HCT116 (cell line): ENCODE measurements at regions not wholly inside any gene's neighbourhood (a gene's known extent, or its start where the extent isn't known, plus 50 kb on each side); places are given as distances from the start of the nearest gene placed in this dataset.

ENCODE experiments used
- CTCF ChIP-seq, 3 experiments: fragments of 200-600 bp in 1 of 3; sonication (generic) in 1 of 3; IDR thresholded peaks in 2 of 3; conservative IDR thresholded peaks in 1 of 3; 2 replicates each; pipeline ENCODE4 v1.5.1; 2012 to 2017; ENCODE audit warnings: low read depth in 2 of 3, low read length in 2 of 3, antibody characterized with exemption in 1 of 3, borderline replicate concordance in 1 of 3, control low read depth in 1 of 3, mild to moderate bottlenecking in 1 of 3, mixed read lengths in 1 of 3, mixed run types in 1 of 3, moderate library complexity in 1 of 3; ENCODE audit not compliant: insufficient read depth in 1 of 3
- EGR1 ChIP-seq: IDR thresholded peaks from 2 replicates; pipeline ENCODE4 v1.6.1; 2012; ENCODE audit warnings: low read depth
- EZH2 ChIP-seq: fragments of 200-600 bp; sonication (generic); IDR thresholded peaks from 2 replicates; pipeline ENCODE4 v1.6.1; 2017; ENCODE audit warnings: antibody characterized with exemption, mixed run types
- EZH2phosphoT487 ChIP-seq: fragments of 200-600 bp; IDR thresholded peaks from 2 replicates; pipeline ENCODE4 v1.6.1; 2018; ENCODE audit warnings: antibody characterized with exemption, borderline replicate concordance
- POLR2AphosphoS5 ChIP-seq: IDR thresholded peaks from 2 replicates; pipeline ENCODE4 v1.6.1; 2011; ENCODE audit warnings: mild to moderate bottlenecking, low read depth, low read length, moderate library complexity
- RAD21 ChIP-seq: IDR thresholded peaks from 2 replicates; pipeline ENCODE4 v1.6.1; 2012; ENCODE audit warnings: low read depth, mild to moderate bottlenecking
- ZBTB33 ChIP-seq: IDR thresholded peaks from 2 replicates; pipeline ENCODE4 v1.6.1; 2011; ENCODE audit warnings: mild to moderate bottlenecking, low read length, moderate library complexity; ENCODE audit not compliant: insufficient replicate concordance; ENCODE audit errors: extremely low read depth

- TF ChIP-seq EZH2phosphoT487: no peak
- no peak for TF ChIP-seq RAD21
- TF ChIP-seq CTCF (IDR thresholded peaks at IDR 0.05 in 2 of 3, conservative IDR thresholded peaks at IDR 0.05 in 1 of 3; ENCODE audit: borderline replicate concordance in 1 of 3, insufficient read depth in 1 of 3, low read depth in 2 of 3, low read length in 2 of 3): no peak
- no peak for TF ChIP-seq POLR2AphosphoS5
- TF ChIP-seq ZBTB33: no peak
- TF ChIP-seq EGR1: no peak
- TF ChIP-seq EZH2: no peak
Measured at GRCh38 chr5:142399891-142400290, 75.1 kb upstream of the SPRY4 start.
